ENCODE measurements at regions not wholly inside any gene's neighbourhood (a gene's known extent, or its start where the extent isn't known, plus 50 kb on each side); places are given as distances from the start of the nearest gene placed in this dataset.

DNA sequence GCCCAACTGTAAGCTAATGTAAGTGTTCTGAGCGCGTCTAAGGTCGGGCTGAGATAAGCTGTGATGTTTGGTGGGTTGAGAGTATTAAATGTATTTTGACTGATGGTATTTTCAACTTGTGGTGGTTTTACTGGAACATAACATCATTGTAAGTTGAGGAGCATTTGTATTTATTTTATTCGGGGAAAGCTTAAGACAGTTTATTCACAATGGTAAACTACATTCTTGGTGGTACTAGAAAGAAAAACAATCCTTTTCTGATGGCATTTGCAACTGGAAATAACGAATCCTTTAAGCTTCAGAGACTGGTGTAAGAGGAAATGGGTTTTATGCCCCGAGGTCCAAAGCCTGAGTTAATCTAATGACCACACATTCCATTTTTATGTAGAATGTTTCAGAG lies 283.3 kb upstream of the NETO1 start:
- TF ChIP-seq POLR2AphosphoS5 (IDR thresholded peaks at IDR 0.05): no peak
- TF ChIP-seq CTCF (IDR thresholded peaks at IDR 0.05): no peak
- TF ChIP-seq POLR2A (IDR thresholded peaks at IDR 0.05; ENCODE audit: low read depth): no peak
- TF ChIP-seq EP300 (IDR thresholded peaks at IDR 0.05): no peak
